SK-N-MC (cell line): ENCODE measurements at regions not wholly inside any gene's neighbourhood (a gene's known extent, or its start where the extent isn't known, plus 50 kb on each side); places are given as distances from the start of the nearest gene placed in this dataset.

Experiments used
- EZH2 ChIP-seq: fragments of 200-600 bp; sonication (generic); IDR thresholded peaks from one replicate; pipeline ENCODE4 v1.6.1; 2017; ENCODE audit warnings: antibody characterized with exemption
- FOXP2 ChIP-seq: optimal IDR thresholded peaks from 2 replicates; pipeline ENCODE3; 2011; ENCODE audit warnings: mild to moderate bottlenecking, moderate library complexity; ENCODE audit not compliant: insufficient read depth; ENCODE audit errors: extremely low read length, control extremely low read depth
- POLR2AphosphoS5 ChIP-seq: IDR thresholded peaks from 2 replicates; pipeline ENCODE4 v1.6.1; 2012; ENCODE audit warnings: mild to moderate bottlenecking, low read depth, low read length, borderline replicate concordance

GRCh38 chr9:38489057-38489456 is 64.8 kb upstream of the IGFBPL1 start:
- TF ChIP-seq EZH2: no peak
- TF ChIP-seq POLR2AphosphoS5: no peak
- no peak for TF ChIP-seq FOXP2
